Stimulated activated CD4-positive, alpha-beta T cell treated with anti-CD3 and anti-CD28 coated beads, Interleukin-15, amount 100 ng/mL, for 1 hour (primary cell): ENCODE measurements at regions not wholly inside any gene's neighbourhood (a gene's known extent, or its start where the extent isn't known, plus 50 kb on each side); places are given as distances from the start of the nearest gene placed in this dataset.

ENCODE experiments used
- DNase-seq, 2 donors: peaks; one replicate each; pipeline ENCODE4 v3.0.0-alpha.2; 2020; ENCODE audit warnings: low read depth in 1 of 2, low spot score in 1 of 2

DNA sequence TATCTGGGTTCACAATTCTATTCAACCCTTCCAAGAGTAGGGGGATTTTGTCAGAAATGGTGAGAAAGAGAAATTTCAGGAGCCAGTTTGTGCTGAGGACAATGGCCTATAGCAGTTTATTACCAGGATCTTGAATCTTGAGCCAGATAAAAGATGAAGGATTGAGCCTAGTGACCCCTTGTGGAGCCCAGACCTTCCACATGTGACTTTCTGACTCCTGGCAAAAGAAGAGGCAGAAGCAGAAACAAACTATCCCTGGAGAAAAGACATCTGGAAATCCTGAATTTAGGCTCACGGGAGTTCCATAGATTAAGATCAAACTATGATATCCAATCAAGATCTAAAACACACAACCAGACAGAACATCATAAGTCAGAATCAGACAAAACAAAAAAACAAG, 60.9 kb upstream of the CHRM2 start:
- DNase-seq, result no peak

DNA sequence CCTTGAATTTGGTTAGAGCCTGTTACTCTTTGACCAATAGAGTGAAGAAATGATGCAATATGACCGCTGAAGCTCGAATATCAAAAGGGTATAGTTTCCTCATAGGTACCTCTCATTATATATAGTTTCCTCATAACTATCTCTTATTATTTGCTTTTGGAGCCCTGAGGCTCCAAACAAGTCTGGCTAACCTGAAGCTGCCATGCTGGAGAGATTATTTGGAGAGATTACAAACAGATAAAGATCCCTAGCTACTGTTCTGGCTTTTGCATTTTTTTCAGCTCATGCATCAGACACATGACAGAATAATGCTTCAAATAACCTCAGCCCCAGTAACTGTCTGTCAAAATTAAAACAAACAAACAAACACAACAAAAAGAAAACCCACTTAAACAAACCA, 65.4 kb upstream of the CHRM2 start:
- DNase-seq, result no peak

DNA sequence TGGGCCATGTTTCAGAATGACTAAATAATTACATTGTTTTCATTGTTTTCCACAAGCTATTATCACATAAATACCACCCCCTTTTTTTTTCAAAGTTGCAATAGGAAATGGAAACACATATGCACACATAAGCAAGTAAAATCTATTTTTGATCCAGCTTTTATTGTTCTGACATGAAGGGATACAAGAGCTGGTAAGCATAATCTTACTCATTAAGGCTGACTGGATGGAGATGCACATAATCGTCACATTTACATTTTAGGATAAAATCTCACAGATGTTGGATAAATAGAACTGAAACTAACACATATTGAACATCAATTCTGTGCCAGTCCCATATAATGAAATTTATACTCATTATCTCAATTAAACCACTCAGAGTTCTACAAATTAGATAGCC, 84.5 kb upstream of the CHRM2 start:
- DNase-seq, result no peak

DNA sequence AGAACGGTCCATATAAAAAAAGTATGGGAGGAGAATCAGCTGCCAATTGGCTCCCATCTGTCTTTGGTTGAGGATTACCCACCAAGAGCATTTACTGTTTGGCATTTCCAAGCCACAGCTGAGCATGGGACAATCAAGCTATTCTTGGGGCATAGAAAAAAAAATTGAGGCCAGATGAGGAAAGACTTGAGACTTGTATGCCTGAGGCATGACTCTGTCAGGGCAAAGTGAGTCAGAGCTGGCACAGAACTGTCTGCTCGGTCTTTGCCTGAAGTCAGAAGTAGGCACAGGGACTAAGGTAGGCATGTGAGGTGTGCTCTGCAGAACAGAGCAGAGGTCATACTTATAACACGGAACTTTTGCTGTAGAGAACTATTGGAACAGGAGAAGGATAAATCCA, 126.5 kb upstream of the CHRM2 start:
- no peak for DNase-seq

DNA sequence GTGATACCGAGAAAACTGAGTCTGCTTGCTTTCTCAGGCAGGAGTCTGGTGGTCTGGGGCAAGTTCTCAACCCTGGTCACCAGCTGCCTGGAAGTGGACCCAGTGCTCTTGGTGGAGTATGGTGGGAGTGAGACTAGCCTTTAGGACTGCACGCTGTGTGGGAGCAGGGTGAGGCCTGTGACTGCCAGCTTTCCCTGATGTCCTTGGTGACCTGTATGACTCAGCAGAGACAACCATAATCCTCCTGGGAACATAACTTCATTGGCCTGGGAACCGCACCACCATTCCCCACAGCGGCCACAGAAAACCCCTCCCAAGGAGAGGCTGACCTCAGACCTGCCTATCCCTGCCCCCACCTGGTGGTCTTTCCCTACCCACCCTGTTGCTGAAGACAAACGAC, 139.5 kb upstream of the CHRM2 start:
- no peak for DNase-seq

DNA sequence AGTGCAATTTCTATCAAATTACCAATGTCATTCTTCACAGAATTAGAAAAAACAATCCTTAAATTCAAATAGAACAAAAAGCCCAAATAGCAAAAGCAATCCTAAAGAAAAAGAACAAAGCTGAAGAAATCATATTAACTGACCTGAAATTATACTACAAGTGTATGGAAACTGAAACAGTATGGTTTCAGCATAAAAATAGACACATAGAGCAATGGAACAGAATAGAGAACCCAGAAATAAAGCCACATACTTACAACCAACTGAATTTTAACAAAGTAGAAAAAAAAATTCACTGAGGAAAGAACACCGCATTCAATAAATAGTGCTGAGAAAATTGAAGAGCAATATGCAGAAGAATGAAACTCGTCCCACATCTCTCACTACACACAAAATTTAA, 142.0 kb upstream of the CHRM2 start:
- no peak for DNase-seq

DNA sequence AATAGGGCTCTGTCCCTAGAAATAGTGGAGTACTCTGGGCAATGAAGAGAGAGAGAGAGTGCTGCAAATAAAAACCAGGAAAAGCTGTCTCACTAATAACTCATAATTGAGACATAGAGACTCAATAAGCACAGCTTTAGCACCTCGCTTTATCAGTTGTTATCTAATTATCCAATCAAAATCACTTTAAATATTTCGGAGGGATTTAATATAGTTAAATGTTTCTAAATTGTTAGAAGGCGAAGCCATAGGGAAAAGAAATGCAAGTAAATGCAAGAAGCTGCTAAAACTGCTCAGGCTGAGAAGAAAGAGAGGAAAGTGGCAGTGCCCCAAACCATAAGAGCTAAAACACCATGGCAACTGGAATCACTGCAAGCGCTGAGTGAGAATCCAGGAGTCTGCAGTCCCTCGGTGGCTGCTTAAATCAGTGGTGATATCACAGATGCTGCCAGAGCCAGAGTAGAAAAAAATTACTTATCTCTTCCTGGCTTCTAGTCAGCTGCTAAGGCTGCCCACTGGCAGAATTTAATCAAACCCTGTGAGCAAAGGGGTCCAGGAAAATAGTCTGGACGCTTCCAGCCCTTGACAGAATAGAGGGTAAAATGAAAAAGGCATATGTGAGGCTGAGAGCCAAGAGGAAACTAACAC, 150.4 kb upstream of the CHRM2 start:
- DNase-seq, result no peak

DNA sequence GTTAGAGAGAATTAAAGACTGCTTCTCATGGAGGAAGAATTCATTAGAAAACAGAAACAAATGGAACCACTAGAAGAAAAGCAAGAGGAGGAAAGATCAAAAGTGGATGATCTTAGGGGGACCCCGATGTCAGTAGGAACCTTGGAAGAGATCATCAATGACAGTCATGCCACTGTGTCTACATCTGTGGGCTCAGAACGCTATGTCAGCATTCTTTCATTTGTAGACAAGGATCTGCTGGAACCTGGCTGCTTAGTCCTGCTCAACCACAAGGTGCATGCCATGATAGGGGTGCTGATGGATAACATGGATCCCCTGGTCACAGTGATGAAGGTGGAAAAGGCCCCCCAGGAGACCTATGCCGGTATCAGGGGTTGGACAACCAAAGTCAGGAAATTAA, 154.4 kb upstream of the CHRM2 start:
- no peak for DNase-seq

DNA sequence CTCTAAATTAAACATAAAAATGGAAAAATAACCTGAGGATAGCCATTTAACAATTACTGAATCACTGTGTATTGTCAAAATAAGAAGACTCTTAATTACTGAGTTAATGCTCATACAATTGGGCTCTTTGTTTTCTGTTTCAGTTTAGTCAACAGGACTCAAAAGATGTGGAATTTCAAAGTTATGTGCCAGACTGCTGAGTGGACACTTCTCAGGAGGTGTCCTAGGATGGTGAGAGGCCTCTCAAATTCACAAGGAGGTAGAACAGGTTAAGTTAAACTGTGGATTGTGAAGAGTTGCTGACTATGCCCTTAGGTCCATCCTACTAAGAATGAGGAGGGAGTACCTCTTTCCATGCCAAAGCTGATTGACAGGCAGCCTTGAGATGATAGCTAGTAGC, 157.7 kb upstream of the CHRM2 start:
- DNase-seq, result no peak

DNA sequence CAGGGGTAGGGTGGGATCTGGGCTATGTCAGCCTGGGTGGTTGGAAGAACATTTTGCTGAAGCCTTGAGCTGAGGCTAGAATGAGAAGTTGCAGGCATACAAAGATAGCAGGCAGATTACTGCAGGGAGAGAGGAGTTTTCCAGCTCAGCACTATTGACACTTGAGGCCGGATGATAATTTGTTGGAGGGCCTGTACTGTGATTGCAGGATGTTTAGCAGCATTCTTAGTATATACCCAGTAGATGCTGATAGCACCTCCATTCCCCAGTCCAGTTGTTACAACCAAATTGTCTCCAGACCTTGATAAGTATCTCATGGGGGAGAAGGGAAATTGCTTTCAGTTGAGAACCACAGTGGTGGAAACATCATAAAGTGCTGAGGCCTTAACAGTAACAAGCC, 158.6 kb upstream of the CHRM2 start:
- no peak for DNase-seq

DNA sequence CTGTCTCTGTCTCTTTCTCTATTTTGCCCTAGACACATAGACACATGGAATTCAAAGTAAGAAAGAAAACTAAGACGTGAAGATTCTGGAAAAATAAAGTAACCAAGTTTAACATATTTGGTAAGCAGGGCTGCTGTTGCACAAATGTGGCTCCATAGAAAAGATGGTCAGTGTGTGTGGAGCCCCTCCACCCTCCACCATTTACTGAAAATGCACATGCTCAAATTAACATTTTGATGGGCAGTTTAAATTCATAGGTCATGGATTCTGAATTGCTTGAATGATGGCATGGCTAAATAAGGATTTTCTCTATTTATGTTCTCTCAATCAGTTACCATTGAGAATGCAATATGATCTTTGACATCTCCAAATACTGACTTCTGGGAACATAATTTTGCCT, 165.5 kb upstream of the CHRM2 start:
- DNase-seq, result no peak

DNA sequence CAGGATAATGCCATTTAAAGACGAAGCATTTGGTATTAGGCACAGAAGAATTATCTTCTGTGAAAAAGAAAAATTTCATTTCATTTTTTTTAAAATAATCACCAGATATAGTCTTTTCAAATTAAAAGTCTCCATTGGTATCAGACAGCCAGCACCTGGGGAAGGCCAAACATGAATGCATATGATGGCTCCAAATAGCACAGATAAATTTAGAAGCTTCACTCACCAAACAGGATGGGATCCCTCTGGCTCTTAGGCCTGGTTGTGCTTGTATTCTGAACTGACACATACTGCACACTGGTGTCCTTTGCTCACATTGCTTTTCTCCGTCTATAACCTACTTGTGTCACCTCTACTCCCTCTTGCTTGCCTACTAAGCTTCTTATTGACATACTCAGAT, 169.5 kb upstream of the CHRM2 start:
- DNase-seq, result no peak

DNA sequence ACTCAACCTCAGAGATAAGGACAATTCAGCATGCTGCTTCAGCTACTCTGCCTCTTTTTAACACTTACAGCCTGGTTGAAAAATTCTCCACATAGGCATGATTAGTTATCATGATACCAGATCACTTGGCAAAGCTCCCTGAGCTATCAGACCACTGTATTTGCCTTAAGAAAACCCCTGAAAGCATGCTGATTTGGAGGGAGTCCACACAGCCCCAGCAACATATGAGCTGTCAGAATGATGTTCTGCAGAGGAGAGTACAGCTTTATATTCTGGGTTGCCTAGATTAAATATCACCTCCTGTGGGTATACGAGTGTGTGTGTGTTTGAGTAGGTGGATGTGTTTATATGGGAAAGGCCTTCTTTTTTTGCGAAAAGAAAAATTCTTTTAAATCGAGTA, 170.2 kb upstream of the CHRM2 start:
- DNase-seq, result no peak

DNA sequence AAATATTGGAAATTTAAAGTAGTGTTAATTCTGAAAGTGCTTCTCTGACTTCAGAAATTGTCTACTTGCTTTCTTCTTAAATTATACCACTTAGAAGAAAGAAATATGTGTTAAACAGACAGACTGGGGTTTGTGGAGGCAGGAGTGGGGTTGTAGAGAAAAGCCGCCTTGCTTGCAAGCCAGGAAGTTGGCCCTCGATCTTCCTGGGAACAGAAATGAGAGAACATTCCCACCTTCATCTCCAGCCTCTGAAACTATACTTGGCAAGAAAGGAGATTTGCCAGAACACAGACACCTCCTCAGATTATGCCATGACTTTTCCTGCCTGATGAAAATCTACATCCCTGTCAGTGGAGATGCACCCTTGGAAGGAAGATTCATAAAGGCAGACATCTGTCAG, 171.2 kb upstream of the CHRM2 start:
- DNase-seq, result no peak

DNA sequence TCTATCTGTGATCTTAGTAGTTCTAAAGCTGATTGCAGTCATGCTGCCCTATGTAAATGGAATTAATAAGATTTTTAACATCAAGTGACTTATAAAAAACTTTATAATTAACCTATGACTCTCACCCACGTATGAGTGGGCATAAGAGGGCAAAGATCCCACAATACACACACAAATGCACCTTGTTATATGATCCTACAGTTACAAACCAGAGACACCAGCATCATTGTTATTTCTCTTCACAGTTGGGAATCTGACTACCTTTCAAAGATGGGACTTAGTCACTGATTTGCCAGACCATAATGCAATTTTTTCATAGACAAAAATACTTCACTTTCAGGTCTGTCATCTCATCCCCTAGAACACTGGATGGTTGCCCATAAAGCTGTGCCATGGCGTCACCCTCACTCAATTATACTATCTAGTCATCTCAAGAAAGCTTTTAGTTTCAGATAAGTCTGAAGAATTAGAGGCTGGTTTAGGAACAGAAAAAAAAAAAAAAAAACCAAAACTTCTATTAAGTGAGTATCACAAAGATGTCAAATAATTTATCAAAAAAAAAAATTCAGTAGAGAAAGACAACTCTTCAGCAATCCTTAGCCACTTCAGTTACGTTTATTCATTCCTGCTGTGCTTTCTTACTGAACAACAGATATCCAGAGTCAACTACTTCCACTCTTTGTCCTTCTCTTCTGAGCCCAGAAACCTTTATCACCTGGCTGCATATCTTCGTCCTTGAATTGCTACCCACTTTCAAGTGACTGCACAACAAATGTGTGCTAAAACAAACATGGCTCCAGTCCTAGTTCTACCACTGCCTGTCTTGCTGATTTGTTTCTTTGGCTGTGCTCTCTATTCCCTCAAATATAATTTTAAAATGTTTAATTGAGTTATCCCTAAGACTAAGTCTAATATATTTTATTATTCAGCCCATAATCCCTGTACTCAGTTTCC, 175.0 kb upstream of the CHRM2 start:
- no peak for DNase-seq

DNA sequence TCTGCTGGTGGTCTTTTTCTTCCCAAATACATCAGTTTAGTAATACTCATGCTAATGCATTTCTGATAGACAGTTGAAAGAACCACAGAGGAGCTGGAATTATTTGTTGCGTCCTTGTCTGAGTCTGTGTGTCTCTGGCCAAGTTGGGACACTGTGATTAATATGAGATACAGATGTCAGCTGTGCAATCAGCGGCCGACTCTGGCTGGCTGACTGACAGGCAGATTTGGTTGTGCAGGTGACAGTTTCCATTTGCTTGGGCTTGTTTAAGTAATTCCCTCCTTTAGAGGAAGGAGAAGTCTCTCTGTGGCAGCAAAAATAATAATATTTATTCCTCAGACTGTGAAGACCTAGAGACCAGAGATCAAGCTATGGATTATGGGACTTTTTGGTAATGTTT, 176.2 kb upstream of the CHRM2 start:
- no peak for DNase-seq

DNA sequence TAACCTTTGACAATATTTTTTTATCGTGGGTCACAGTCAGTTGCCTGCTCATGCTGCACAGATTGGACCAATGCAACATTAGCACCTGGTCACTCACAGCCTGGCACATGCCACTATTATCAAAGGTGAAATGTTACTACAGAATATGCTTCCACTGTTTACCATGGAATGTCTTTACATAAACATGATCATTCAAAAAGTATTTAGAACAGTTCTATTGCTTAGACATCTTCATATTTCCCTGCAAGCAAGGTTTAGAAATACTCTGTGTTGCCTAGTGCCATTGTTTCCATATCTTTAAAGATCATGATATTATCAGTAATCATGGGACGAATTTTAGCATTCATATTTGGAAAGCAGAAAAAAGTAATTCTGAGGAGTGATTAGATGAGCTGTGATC, 179.9 kb upstream of the CHRM2 start:
- DNase-seq, result no peak

DNA sequence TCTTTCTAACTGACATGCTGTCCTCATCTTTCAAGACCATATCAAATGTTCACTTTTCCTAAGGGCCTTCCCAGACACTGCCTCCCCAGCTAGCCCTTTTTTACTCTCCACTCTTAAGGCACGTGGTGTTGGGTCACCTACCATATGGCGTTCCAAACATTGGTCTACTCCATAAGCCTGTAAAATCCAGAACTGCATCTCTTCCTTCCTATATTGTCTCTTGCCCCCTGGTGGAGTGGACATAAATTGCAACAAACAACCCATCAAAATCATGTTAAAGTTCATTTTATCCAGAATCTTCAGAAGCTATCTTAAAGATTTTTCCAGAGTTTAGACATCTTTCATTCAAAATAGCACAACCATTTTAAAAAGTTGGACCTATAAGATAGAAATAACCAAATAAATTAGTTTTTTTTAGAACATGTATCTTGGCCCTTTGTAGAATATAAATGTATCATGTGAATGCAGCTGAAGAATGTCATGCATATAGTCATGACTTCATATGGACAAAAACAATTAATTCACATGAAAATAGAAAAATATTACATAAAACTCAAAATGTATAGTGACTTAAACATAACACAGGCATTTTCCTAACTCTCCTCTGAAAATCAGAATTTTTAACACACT, 180.6 kb upstream of the CHRM2 start:
- no peak for DNase-seq

DNA sequence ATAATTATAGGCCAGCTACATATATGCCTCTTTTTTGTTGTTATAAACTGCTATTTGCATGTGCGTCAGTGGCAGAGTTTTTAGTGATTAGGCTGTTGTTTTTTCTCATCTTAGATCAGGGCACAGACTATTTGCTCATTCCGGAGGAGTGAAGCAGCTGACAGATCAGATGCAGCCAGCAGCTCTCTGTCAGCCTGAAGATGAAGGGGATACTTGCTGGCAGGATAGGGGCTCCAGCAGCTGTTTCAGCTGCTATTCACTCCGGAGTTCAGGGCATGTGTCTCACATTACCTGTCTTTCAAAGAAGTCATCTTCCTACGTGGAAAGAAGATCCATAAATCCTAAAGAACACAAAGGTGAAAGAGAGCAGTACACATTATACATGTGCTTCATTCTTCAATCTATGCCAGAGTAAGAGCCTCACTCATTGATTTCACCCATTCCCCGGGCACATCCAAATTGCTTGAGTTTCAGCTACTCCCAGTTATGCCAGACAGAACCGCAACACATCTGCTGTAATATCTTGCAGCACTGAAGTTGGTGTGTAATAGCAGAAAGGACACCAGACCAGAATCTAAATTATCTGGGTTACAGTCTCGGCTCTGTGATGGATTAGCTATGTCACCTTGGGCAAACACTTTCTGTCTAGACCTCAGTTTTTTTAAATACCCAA, 182.8 kb upstream of the CHRM2 start:
- no peak for DNase-seq

DNA sequence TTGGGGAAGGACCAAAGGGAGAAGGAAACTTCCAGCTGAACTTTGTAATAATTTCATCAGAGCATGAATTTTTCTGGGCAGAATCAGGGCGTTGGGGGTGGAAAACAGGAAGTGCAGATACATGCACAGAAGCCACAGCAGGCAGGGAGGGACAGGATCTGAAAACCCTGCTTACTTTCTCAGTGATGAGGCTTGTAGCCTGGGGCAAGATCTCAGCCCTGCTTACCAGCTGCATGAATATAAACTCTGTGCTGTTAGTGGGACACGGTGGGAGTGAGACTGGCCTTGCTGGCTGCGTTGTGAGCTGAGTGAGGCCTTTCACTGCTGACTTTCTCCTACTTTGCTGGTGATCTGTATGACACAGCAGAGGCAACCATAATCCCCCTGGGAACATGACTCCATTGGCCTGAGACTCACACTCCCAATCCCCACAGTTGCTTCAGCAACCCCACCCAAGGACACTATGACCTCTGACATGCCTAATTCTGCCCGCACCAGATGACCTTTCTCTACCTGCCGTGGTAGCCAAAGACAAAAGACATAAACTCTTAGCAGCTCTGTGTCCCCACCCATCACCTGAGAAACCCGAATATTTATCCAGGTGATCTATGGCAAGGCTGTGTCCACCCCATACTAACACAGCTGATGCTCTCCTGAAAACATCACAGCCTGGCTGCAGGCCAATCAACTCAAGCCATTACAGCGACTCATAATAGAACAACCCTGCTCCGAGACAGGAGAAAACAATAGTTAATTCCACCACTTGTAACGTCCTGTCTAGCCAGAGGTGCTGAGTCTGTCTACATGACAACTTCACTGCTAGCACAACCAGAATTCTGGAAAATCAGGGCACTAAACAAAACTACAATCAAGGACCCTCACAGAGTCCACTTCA, 190.7 kb upstream of the CHRM2 start:
- no peak for DNase-seq

DNA sequence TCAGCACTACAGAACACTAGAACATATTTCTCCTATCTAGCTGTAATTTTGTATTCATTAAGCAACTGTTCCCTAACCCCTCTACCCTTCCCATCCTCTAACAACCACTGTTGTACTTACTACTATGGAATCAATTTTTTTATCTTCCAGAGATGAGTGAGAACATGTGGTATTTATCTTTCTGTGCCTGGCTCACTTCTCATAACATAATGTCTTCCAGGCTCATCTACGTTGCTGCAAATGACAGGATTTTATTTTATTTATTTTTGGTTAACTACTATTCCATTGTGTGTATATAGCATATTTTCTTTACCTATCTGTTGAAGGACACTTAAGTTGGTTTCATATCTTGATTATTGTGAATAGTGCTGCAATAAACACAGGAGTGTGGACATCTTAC, 200.9 kb upstream of the CHRM2 start:
- no peak for DNase-seq
